ENCODE measurements at regions not wholly inside any gene's neighbourhood (a gene's known extent, or its start where the extent isn't known, plus 50 kb on each side); places are given as distances from the start of the nearest gene placed in this dataset.

DNA sequence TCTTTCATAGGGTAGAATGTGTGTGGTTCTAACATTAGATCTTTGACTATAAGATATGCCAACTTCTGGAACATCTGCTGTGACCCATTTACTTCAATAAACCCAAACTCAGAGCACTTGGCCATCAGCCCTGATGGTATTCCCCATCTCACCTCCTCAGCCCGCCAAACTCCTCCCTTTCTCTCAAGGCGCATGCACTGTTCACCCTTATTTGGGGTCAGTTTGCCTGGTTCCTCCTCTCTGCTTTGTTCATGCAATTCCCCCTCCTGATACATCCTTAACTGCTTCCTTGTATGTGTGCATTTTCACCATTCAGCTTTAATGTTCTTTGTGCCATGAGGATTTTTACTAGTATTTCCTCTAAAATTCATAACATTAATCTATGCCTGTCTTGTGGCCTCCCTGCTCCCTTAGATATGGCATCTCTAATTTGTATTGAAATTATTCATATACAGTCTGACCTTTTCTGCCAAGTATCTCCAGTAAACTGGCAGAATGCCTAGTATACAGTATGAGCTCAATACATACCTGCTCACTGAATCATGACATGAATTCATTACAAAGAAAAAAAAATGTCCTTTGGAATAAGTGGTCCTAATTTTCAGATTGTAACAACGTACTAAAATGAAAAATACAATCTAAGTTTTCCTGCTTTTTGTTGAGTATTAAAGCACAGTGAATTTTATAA, 336.8 kb upstream of the IGFBP3 start:
- ATAC-seq (ENCODE audit: low read depth) (peak; percentile 99), DNase-seq (ENCODE audit: low spot score) (no peak)
- Histone ChIP-seq H3K4me3 (ENCODE audit: severe bottlenecking) (no peak overlapping the region), H3K9me3 (ENCODE audit: severe bottlenecking) (peaks cover 4% of the 10 kb centered on the region), H3K27me3 (ENCODE audit: insufficient read depth, poor library complexity, severe bottlenecking) (no peaks in the 10 kb centered on the region), H3K27ac (ENCODE audit: poor library complexity, severe bottlenecking) (peak overlapping the region; percentile 66), H3K36me3 (ENCODE audit: low read depth) (no peaks in the 10 kb centered on the region), H3K4me1 (ENCODE audit: insufficient read depth, poor library complexity, severe bottlenecking) (peaks cover 11% of the 10 kb centered on the region)
- TF ChIP-seq, protein P1, sequence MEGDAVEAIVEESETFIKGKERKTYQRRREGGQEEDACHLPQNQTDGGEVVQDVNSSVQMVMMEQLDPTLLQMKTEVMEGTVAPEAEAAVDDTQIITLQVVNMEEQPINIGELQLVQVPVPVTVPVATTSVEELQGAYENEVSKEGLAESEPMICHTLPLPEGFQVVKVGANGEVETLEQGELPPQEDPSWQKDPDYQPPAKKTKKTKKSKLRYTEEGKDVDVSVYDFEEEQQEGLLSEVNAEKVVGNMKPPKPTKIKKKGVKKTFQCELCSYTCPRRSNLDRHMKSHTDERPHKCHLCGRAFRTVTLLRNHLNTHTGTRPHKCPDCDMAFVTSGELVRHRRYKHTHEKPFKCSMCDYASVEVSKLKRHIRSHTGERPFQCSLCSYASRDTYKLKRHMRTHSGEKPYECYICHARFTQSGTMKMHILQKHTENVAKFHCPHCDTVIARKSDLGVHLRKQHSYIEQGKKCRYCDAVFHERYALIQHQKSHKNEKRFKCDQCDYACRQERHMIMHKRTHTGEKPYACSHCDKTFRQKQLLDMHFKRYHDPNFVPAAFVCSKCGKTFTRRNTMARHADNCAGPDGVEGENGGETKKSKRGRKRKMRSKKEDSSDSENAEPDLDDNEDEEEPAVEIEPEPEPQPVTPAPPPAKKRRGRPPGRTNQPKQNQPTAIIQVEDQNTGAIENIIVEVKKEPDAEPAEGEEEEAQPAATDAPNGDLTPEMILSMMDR (IDR thresholded peaks at IDR 0.05; ENCODE audit: poor library complexity, severe bottlenecking): no peak

DNA sequence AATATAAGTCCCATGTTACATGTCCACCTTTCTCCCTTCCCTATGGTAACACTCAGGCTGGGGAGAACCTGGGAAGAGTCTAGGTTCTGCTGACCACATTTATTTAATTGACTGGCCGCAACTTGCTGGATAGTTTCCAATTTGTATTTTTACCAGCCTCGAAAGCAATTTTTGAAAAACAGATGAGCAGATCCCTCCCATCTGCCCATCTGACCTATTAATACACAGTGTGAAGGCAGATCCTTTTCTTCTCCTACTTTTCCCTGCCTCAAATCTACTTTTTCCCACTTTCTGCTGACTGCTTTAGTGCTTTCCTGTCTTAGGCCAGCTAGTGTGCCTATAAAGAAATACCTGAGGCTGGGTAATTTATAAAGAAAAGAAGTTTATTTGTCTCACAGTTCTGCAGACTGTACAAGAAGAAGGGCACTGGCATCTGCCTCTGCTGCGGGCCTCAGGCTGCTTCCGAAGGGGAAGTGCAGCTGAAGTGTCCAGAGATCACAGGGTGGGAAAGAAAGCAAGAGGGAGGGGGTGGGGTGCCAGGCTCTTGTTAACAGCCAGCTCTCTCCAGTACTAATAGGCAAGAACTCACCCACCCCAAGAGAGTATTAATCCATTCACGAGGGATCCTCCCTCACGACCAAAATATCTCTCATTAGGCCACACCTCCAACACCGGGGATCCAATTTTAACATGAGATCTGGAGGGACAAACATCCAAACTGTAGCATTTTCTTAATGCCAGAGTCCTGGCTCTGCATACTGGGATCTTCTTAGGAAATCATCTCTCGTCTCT, 336.0 kb upstream of the IGFBP3 start:
- no peaks in the 10 kb centered on the region for H3K27me3 ChIP-seq (ENCODE audit: insufficient read depth, poor library complexity, severe bottlenecking)
- DNase-seq (ENCODE audit: low spot score) (no peak), ATAC-seq (ENCODE audit: low read depth) (no peak)
- peaks cover 11% of the 10 kb centered on the region for H3K4me1 ChIP-seq (ENCODE audit: insufficient read depth, poor library complexity, severe bottlenecking)
- H3K9me3 ChIP-seq (ENCODE audit: severe bottlenecking): peaks cover 4% of the 10 kb centered on the region
- TF ChIP-seq, protein P1 (IDR thresholded peaks at IDR 0.05; ENCODE audit: poor library complexity, severe bottlenecking): no peak
- peak overlapping the region; percentile 66 for H3K27ac ChIP-seq (ENCODE audit: poor library complexity, severe bottlenecking)
- no peaks in the 10 kb centered on the region for H3K36me3 ChIP-seq (ENCODE audit: low read depth)
- H3K4me3 ChIP-seq (ENCODE audit: severe bottlenecking): no peak overlapping the region

DNA sequence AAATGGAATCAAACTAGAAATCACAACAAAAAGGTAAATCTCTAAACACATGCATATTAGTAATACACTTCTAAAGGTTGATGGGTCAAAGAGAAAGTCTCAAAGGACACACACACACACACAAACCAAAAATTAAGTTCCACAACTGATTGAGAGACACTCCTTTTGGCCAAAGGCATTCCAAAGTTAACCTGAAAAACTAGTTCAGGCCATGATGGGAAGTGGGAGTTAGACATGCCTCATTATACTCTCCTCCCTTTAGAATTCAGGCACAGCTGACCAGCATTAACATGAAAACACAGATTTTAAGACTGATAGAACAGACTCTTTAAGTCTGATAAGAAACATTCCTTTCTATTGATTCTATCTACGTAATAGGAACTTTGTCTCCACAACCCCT, 332.4 kb upstream of the IGFBP3 start:
- H3K27me3 ChIP-seq (ENCODE audit: insufficient read depth, poor library complexity, severe bottlenecking): no peaks in the 10 kb centered on the region
- no peak for ATAC-seq (ENCODE audit: low read depth)
- peaks cover 9% of the 10 kb centered on the region for H3K4me1 ChIP-seq (ENCODE audit: insufficient read depth, poor library complexity, severe bottlenecking)
- no peaks in the 10 kb centered on the region for H3K9me3 ChIP-seq (ENCODE audit: severe bottlenecking)
- no peaks in the 10 kb centered on the region for H3K36me3 ChIP-seq (ENCODE audit: low read depth)
- no peak overlapping the region for H3K4me3 ChIP-seq (ENCODE audit: severe bottlenecking)
- H3K27ac ChIP-seq (ENCODE audit: poor library complexity, severe bottlenecking): no peak overlapping the region
- TF ChIP-seq, protein P1 (IDR thresholded peaks at IDR 0.05; ENCODE audit: poor library complexity, severe bottlenecking): no peak
- DNase-seq (ENCODE audit: low spot score): no peak

DNA sequence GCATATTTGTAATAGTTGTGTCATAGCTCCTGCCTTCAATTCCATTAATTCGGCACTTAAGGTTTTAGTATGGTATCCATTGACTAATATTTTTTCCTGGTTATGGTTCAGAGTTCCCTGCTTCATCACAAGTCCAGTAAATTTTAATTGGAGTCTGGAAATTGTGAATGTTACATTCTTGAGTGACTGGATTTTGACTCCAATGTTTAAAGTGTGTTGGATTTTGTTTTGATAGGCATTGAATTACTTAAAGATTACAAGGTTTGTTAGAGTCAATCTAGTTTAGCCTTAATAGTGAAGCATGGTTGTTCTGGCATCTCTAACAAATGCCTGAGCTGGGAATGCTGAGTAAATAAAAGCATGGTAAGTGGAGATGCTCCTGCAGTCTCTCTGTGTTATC, 326.6 kb upstream of the IGFBP3 start:
- TF ChIP-seq, protein P1 (IDR thresholded peaks at IDR 0.05; ENCODE audit: poor library complexity, severe bottlenecking): no peak
- ATAC-seq (ENCODE audit: low read depth): no peak
- no peak for DNase-seq (ENCODE audit: low spot score)

More for the DNA sequence above, 326.6 kb upstream of the IGFBP3 start:
- Histone ChIP-seq H3K4me3 (ENCODE audit: severe bottlenecking) (no peak overlapping the region), H3K4me1 (ENCODE audit: insufficient read depth, poor library complexity, severe bottlenecking) (no peaks in the 10 kb centered on the region), H3K9me3 (ENCODE audit: severe bottlenecking) (no peaks in the 10 kb centered on the region), H3K27me3 (ENCODE audit: insufficient read depth, poor library complexity, severe bottlenecking) (no peaks in the 10 kb centered on the region), H3K27ac (ENCODE audit: poor library complexity, severe bottlenecking) (no peak overlapping the region), H3K36me3 (ENCODE audit: low read depth) (no peaks in the 10 kb centered on the region)
